ENCODE measurements at regions not wholly inside any gene's neighbourhood (a gene's known extent, or its start where the extent isn't known, plus 50 kb on each side); places are given as distances from the start of the nearest gene placed in this dataset.

GRCh38 chr12:98456041-98456440 is 59.3 kb upstream of the TMPO start:
- ATAC-seq (ENCODE audit: insufficient read depth, low FRiP score) = no peak
- 70% methylated on average over 3 of the region's 3 CpGs for WGBS, 2 donors
- H3K4me1 ChIP-seq (ENCODE audit: control insufficient read depth in 5 of 5, insufficient read depth in 5 of 5, low read length in 5 of 5) = peaks cover 0 to 7% (median 0%) of the 10 kb centered on the region in 5 donors
- H3K27me3 ChIP-seq (ENCODE audit: control insufficient read depth in 3 of 3, insufficient read depth in 3 of 3, low read length in 2 of 3) = no peaks in the 10 kb centered on the region
- no peak overlapping the region for H3K9ac ChIP-seq (ENCODE audit: insufficient read depth in 1 of 2, low read length in 2 of 2)
- DNase-seq = peak in 2 of 3 donors; percentile 31 to 32
- TF ChIP-seq CTCF (IDR thresholded peaks at IDR 0.05; ENCODE audit: control extremely low read depth, extremely low read depth) = no peak
- no peaks in the 10 kb centered on the region for H3K36me3 ChIP-seq (ENCODE audit: control insufficient read depth in 4 of 4, insufficient read depth in 4 of 4, low read length in 4 of 4)
- no peak overlapping the region for H3K27ac ChIP-seq (ENCODE audit: low read depth in 1 of 2, low read length in 1 of 2)
- H3K4me3 ChIP-seq = no peak overlapping the region
- peaks cover 0 to 4% (median 0%) of the 10 kb centered on the region in 4 donors for H3K9me3 ChIP-seq (ENCODE audit: control insufficient read depth in 4 of 4, insufficient read depth in 3 of 4, low read length in 3 of 4)

DNA sequence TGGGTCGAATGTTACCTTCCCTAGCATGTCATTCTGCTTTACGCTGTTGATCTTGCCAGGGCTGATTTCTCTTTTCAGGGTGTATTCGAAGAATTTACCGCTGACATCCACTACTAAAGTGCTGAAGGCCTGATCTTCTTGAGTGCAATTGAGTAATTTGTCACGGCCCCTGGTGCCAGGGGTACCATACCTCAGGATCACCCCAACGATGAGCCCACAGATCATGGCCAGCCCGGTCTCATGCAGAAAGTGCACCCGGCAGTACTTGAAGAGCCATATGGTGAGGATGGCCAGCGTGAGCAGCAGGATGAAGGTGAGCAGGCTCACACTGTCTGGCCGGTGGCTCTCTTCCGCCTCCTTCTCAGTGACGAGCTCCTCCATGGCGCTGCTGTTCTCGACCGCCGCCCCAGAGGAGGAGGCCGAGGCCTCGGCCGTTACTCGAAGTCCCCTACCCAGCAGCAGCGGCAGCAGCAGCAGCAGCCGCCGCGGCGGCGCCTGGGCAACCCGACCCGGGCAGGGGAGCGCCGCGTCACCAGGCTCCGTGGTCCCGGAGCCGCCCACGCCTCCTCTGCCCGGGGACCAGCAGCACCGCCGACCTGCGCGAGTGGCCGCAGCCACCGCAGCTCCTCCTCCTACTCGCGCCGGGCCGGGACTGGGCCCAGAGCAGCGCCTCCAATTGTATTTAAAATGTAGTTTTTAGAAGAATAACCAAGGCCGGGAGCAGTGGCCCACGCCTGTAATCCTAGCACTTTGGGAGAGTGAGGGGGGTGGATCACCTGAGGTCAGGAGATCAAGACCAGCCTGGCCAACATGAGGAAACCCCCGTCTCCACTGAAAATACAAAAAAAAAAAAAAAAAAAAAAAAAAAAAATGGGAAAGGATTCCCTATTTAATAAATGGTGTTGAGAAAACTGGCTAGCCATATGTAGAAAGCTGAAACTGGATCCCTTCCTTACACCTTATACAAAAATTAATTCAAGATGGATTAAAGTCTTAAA is 58.5 kb upstream of the TMPO start:
- 15 to 21% methylated on average over 39 to 50 of the region's 50 CpGs for WGBS, 2 donors
- no peak overlapping the region for H3K27ac ChIP-seq (ENCODE audit: low read depth in 1 of 2, low read length in 1 of 2)
- ATAC-seq (ENCODE audit: insufficient read depth, low FRiP score) = peak; percentile 90
- H3K4me1 ChIP-seq (ENCODE audit: control insufficient read depth in 5 of 5, insufficient read depth in 5 of 5, low read length in 5 of 5) = peaks cover 0 to 7% (median 0%) of the 10 kb centered on the region in 5 donors
- H3K36me3 ChIP-seq (ENCODE audit: control insufficient read depth in 4 of 4, insufficient read depth in 4 of 4, low read length in 4 of 4) = no peaks in the 10 kb centered on the region
- no peaks in the 10 kb centered on the region for H3K27me3 ChIP-seq (ENCODE audit: control insufficient read depth in 3 of 3, insufficient read depth in 3 of 3, low read length in 2 of 3)
- no peak for TF ChIP-seq CTCF (IDR thresholded peaks at IDR 0.05; ENCODE audit: control extremely low read depth, extremely low read depth)
- peak; percentile 48 to 65 (median 61) for DNase-seq
- H3K9me3 ChIP-seq (ENCODE audit: control insufficient read depth in 4 of 4, insufficient read depth in 3 of 4, low read length in 3 of 4) = peaks cover 0 to 4% (median 0%) of the 10 kb centered on the region in 4 donors
- peak overlapping the region in 1 of 2 donors; percentile 32 for H3K9ac ChIP-seq (ENCODE audit: insufficient read depth in 1 of 2, low read length in 2 of 2)
- H3K4me3 ChIP-seq = peak overlapping the region; percentile 6

DNA sequence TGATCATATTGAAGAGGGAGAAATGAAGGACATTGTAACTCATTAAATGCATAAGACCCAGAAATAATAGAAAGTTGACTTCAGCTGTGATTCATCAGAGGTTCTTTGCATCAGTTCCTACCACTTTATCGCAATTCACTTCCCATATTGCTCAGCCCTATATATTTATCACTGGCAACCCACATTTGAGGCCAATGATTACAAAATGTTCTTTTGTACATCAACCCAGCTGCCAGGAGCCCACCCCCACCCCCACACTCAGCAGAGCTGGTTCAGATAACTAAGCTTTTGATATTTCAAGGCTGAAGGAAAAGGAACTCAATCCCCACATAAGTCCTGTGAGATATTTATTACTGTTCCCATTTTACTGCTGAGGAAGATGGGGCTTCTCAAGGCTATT is 51.2 kb upstream of the TMPO start:
- ATAC-seq (ENCODE audit: insufficient read depth, low FRiP score) (no peak), DNase-seq (peak; percentile 21 to 69 (median 58))
- H3K9me3 ChIP-seq (ENCODE audit: control insufficient read depth in 4 of 4, insufficient read depth in 3 of 4, low read length in 3 of 4) = no peaks in the 10 kb centered on the region
- WGBS, 2 donors = 34 to 44% methylated on average over 1 of the region's 1 CpG
- peaks cover 0 to 6% (median 0%) of the 10 kb centered on the region in 5 donors for H3K4me1 ChIP-seq (ENCODE audit: control insufficient read depth in 5 of 5, insufficient read depth in 5 of 5, low read length in 5 of 5)
- no peaks in the 10 kb centered on the region for H3K36me3 ChIP-seq (ENCODE audit: control insufficient read depth in 4 of 4, insufficient read depth in 4 of 4, low read length in 4 of 4)
- no peak for TF ChIP-seq CTCF (IDR thresholded peaks at IDR 0.05; ENCODE audit: control extremely low read depth, extremely low read depth)
- H3K9ac ChIP-seq (ENCODE audit: insufficient read depth in 1 of 2, low read length in 2 of 2) = no peak overlapping the region
- no peak overlapping the region for H3K27ac ChIP-seq (ENCODE audit: low read depth in 1 of 2, low read length in 1 of 2)
- H3K27me3 ChIP-seq (ENCODE audit: control insufficient read depth in 3 of 3, insufficient read depth in 3 of 3, low read length in 2 of 3) = no peaks in the 10 kb centered on the region
- no peak overlapping the region for H3K4me3 ChIP-seq
